OCI-LY7 (cell line): ENCODE measurements at regions not wholly inside any gene's neighbourhood (a gene's known extent, or its start where the extent isn't known, plus 50 kb on each side); places are given as distances from the start of the nearest gene placed in this dataset.
A peak's percentile ranks its signal among the peaks of the same experiment; 100 is the strongest.
"Not testable (repeated sequence)": the region's sequence is repeated elsewhere in the genome, so short reads cannot be mapped to it uniquely, and the experiment has no call there.

Experiments used
- BruUV-seq: library from RNA; stranded (reverse); fragments of 400-500 nt; replicated peaks from 2 replicates; lab custom pipeline; 2021; lab: Mats Ljungman, UMichigan
- CTCF ChIA-PET: fragments of 300-600 bp; sonication (Branson Sonifier 250); formaldehyde crosslinking; loops from one replicate; lab custom pipeline; 2022; ENCODE audit warnings: antibody characterized with exemption; ENCODE audit not compliant: unreplicated experiment; lab: Charles Lee
- POLR2A ChIA-PET: fragments of 300-600 bp; sonication (Branson Sonifier 250); formaldehyde crosslinking; loops from one replicate; lab custom pipeline; 2022; ENCODE audit warnings: antibody characterized with exemption; lab: Charles Lee
- DNase-seq: peaks from one replicate; pipeline ENCODE4 v3.0.0-alpha.2; 2015; ENCODE audit warnings: low spot score
- H2AFZ ChIP-seq: fragments of 200-600 bp; sonication (generic), shearing (Covaris generic); 2 replicates; pipeline ENCODE4 v1.6.1; 2014; ENCODE audit warnings: mild to moderate bottlenecking, antibody characterized with exemption, low read length, moderate library complexity
- H3K27ac ChIP-seq: fragments of 200-600 bp; sonication (generic); 2 replicates; pipeline ENCODE4 v1.5.1; 2014; ENCODE audit warnings: mixed run types, low read depth, mild to moderate bottlenecking, moderate library complexity, low read length, inconsistent platforms; ENCODE audit not compliant: poor library complexity, severe bottlenecking
- H3K36me3 ChIP-seq: fragments of 200-600 bp; sonication (generic); 2 replicates; pipeline ENCODE4 v1.6.1; 2014; ENCODE audit warnings: mild to moderate bottlenecking, antibody characterized with exemption, low read length, moderate library complexity, mixed read lengths; ENCODE audit not compliant: insufficient read depth
- H3K4me1 ChIP-seq: fragments of 200-600 bp; sonication (generic); 2 replicates; pipeline ENCODE4 v1.5.1; 2014; ENCODE audit warnings: mild to moderate bottlenecking, low read length; ENCODE audit not compliant: insufficient read depth, poor library complexity, severe bottlenecking
- H3K4me2 ChIP-seq: fragments of 200-600 bp; sonication (generic); 2 replicates; pipeline ENCODE4 v1.6.1; 2014; ENCODE audit warnings: mild to moderate bottlenecking, low read length
- H3K4me3 ChIP-seq: fragments of 200-600 bp; sonication (generic); 2 replicates; pipeline ENCODE4 v1.5.1; 2014; ENCODE audit warnings: mild to moderate bottlenecking, low read depth, low read length; ENCODE audit not compliant: poor library complexity, severe bottlenecking
- H3K79me2 ChIP-seq: fragments of 200-600 bp; sonication (generic); 2 replicates; pipeline ENCODE4 v1.6.1; 2016; ENCODE audit warnings: low read depth, mild to moderate bottlenecking, low read length, moderate library complexity, mixed read lengths; ENCODE audit not compliant: insufficient read depth
- H3K9me2 ChIP-seq: fragments of 200-600 bp; sonication (generic); 2 replicates; pipeline ENCODE4 v1.6.1; 2016; ENCODE audit warnings: mild to moderate bottlenecking, low read length, mixed read lengths; ENCODE audit not compliant: insufficient read depth
- H3K9me3 ChIP-seq: fragments of 200-600 bp; sonication (generic); 2 replicates; pipeline ENCODE4 v1.6.1; 2014; ENCODE audit warnings: mild to moderate bottlenecking, mixed run types, low read length, mixed read lengths
- H4K20me1 ChIP-seq: fragments of 200-600 bp; sonication (generic); 2 replicates; pipeline ENCODE4 v1.6.1; 2014; ENCODE audit warnings: mild to moderate bottlenecking, antibody characterized with exemption, low read length, moderate library complexity, mixed read lengths; ENCODE audit not compliant: insufficient read depth
- EZH2phosphoT487 ChIP-seq: fragments of 200-600 bp; sonication (generic); IDR thresholded peaks from 2 replicates; pipeline ENCODE4 v1.6.1; 2018; ENCODE audit warnings: low read depth, borderline replicate concordance, mild to moderate bottlenecking, mixed run types, antibody characterized with exemption, low read length, moderate library complexity, mixed read lengths
- intact Hi-C: fragments of 100-400 bp; cut with micrococcal nuclease; formaldehyde crosslinking; loops from one replicate; pipeline ENCODE4 v1.10.0; 2022; ENCODE audit not compliant: unreplicated experiment
- TF ChIP-seq, protein P1 (sequence below): fragments of 200-600 bp; sonication (generic); conservative IDR thresholded peaks from 2 replicates; pipeline ENCODE4 v1.5.1; 2014; ENCODE audit warnings: mild to moderate bottlenecking, antibody characterized with exemption, low read length, moderate library complexity, mixed read lengths

DNA sequence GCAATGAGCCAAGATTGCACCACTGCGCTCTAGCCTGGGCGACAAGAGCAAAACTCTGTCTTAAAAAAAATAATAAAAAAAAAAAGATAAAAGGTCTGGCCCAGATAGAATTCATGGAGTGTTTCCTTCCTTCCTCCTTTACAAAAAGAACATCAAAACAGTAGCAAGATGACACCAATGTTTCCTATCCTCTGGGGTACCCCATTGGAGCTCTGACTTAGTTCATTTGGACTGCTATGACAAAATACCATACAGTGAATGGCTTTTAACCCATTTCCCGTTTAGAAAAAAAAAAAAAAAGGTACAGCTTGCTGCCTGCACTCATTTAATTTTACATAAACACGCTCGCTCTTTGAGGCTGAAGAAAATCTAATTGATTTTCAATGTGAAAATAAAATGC is 89.9 kb upstream of the PRKX start:
- TF ChIP-seq EZH2phosphoT487 = no peak
- TF ChIP-seq, protein P1, sequence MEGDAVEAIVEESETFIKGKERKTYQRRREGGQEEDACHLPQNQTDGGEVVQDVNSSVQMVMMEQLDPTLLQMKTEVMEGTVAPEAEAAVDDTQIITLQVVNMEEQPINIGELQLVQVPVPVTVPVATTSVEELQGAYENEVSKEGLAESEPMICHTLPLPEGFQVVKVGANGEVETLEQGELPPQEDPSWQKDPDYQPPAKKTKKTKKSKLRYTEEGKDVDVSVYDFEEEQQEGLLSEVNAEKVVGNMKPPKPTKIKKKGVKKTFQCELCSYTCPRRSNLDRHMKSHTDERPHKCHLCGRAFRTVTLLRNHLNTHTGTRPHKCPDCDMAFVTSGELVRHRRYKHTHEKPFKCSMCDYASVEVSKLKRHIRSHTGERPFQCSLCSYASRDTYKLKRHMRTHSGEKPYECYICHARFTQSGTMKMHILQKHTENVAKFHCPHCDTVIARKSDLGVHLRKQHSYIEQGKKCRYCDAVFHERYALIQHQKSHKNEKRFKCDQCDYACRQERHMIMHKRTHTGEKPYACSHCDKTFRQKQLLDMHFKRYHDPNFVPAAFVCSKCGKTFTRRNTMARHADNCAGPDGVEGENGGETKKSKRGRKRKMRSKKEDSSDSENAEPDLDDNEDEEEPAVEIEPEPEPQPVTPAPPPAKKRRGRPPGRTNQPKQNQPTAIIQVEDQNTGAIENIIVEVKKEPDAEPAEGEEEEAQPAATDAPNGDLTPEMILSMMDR = no peak
- Histone ChIP-seq H3K79me2 (no peaks in the 10 kb centered on the region), H3K36me3 (no peaks in the 10 kb centered on the region), H4K20me1 (no peaks in the 10 kb centered on the region), H2AFZ (no peak overlapping the region), H3K9me2 (no peaks in the 10 kb centered on the region), H3K4me2 (no peak overlapping the region), H3K4me3 (no peak overlapping the region), H3K4me1 (no peaks in the 10 kb centered on the region), H3K9me3 (no peaks in the 10 kb centered on the region), H3K27ac (no peak overlapping the region)
- no peak for DNase-seq
- ChIA-PET CTCF (no interaction called here), POLR2A (no interaction called here)
- intact Hi-C loops = no loop called here
- BruUV-seq = no TSS peak

DNA sequence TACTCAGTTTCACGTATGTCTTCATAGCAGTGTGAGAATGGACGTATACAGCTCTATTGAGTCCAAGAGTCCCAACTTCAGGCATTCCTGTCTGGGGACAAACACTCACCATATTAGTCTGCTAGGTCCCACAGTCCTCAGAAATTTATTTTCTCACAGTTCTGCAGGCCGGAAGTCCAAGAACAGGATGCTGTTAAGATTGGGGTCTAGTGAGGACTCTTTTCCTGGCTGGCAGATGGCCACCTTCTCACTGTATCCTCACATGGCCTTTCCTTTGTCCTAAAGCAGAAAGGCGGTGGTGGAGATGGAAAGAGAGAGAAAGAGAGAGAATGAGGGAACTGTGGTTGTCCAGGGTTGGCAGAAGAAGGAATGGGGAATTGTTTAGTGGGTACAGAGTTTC is 82.0 kb upstream of the PRKX start:
- DNase-seq, CTCF ChIA-PET: not testable (repeated sequence)

DNA sequence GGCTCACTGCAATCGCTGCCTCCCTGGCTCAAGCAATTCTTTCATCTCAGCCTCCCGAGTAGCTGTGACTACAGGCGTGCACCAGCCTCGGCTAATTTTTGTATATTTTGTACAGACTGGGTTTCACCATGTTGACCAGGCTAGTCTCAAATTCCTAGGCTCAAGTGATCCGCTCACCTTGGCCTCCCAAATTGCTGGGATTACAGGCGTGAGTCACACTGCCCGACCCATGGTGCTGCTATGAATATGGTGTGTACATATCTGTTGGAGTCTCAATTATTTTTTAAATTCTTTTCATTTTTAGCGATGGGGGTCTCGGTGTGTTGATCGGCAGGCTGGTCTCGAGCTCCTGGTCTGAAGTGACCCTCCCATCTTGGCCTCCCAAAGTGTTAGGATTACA is 78.0 kb upstream of the PRKX start:
- no peaks in the 10 kb centered on the region for H4K20me1 ChIP-seq
- H3K36me3 ChIP-seq = no peaks in the 10 kb centered on the region
- H3K4me3 ChIP-seq = no peak overlapping the region
- H3K4me2 ChIP-seq = no peak overlapping the region
- ChIA-PET POLR2A (no interaction called here), CTCF (no interaction called here)
- no peaks in the 10 kb centered on the region for H3K9me3 ChIP-seq
- no TSS peak for BruUV-seq
- no peaks in the 10 kb centered on the region for H3K9me2 ChIP-seq
- H2AFZ ChIP-seq = no peak overlapping the region
- no peaks in the 10 kb centered on the region for H3K79me2 ChIP-seq
- no peak overlapping the region for H3K27ac ChIP-seq
- no peak for DNase-seq
- intact Hi-C loops = no loop called here
- TF ChIP-seq, protein P1 = no peak
- TF ChIP-seq EZH2phosphoT487 = no peak
- H3K4me1 ChIP-seq = peaks cover 8% of the 10 kb centered on the region

More for the DNA sequence above, 82.0 kb upstream of the PRKX start:
- H3K9me2 ChIP-seq, H3K4me3 ChIP-seq, H3K79me2 ChIP-seq, intact Hi-C loops, H3K4me2 ChIP-seq, H4K20me1 ChIP-seq, POLR2A ChIA-PET, H3K4me1 ChIP-seq, BruUV-seq, H3K9me3 ChIP-seq, H3K27ac ChIP-seq, H3K36me3 ChIP-seq: not testable (repeated sequence)
- H2AFZ ChIP-seq = peak overlapping the region; percentile 54; the same call in 1 of the 2 replicates
